ENCODE measurements at regions not wholly inside any gene's neighbourhood (a gene's known extent, or its start where the extent isn't known, plus 50 kb on each side); places are given as distances from the start of the nearest gene placed in this dataset.

DNA sequence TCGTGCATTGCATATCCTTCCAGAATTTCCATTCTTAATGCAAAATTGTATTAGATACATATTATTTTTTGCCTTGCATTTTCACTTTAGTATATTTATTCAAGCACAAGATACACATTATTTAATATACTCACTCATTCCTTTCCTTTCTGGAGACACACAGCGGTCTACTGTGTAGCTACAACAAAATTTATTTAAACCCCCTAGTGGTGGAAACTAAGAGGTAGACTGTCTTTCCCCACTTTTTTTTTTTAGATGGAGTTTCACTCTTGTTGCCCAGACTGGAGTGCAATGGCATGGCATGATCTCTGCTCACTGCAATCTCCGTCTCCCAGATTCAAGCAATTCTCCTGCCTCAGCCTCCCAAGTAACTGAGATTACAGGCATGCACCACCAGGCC lies 2040.3 kb upstream of the PCDH20 start:
- H2BK12ac ChIP-seq (ENCODE audit: insufficient read length, low read depth, low read length), result no peak overlapping the region
- H3K9me3 Mint-ChIP-seq, result no peaks in the 10 kb centered on the region
- no peaks in the 10 kb centered on the region for H3K36me3 Mint-ChIP-seq (ENCODE audit: insufficient read depth in 1 of 3, low read depth in 3 of 3)
- no peak overlapping the region for H4K5ac ChIP-seq (ENCODE audit: insufficient read length, low read depth, low read length)
- TF ChIP-seq, protein P1, sequence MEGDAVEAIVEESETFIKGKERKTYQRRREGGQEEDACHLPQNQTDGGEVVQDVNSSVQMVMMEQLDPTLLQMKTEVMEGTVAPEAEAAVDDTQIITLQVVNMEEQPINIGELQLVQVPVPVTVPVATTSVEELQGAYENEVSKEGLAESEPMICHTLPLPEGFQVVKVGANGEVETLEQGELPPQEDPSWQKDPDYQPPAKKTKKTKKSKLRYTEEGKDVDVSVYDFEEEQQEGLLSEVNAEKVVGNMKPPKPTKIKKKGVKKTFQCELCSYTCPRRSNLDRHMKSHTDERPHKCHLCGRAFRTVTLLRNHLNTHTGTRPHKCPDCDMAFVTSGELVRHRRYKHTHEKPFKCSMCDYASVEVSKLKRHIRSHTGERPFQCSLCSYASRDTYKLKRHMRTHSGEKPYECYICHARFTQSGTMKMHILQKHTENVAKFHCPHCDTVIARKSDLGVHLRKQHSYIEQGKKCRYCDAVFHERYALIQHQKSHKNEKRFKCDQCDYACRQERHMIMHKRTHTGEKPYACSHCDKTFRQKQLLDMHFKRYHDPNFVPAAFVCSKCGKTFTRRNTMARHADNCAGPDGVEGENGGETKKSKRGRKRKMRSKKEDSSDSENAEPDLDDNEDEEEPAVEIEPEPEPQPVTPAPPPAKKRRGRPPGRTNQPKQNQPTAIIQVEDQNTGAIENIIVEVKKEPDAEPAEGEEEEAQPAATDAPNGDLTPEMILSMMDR (conservative IDR thresholded peaks at IDR 0.05), result peak; percentile 66
- no peaks in the 10 kb centered on the region for H3K27me3 ChIP-seq (ENCODE audit: insufficient read depth, low read length)
- H4K20me1 ChIP-seq (ENCODE audit: control insufficient read depth, insufficient read depth, insufficient read length), result no peaks in the 10 kb centered on the region
- H2BK120ac ChIP-seq (ENCODE audit: low read depth, low read length, poor library complexity, severe bottlenecking), result no peak overlapping the region
- H2AFZ ChIP-seq (ENCODE audit: low read length), result no peak overlapping the region
- H3K14ac ChIP-seq (ENCODE audit: insufficient read depth, low read length), result no peak overlapping the region
- H3K4me1 ChIP-seq (ENCODE audit: insufficient read depth, low read length), result no peaks in the 10 kb centered on the region
- H3K56ac ChIP-seq (ENCODE audit: insufficient read length, low read depth, low read length), result no peak overlapping the region
- H3K9me3 ChIP-seq (ENCODE audit: control insufficient read depth, low read depth, low read length), result no peaks in the 10 kb centered on the region
- no peak overlapping the region for H4K91ac ChIP-seq (ENCODE audit: insufficient read length, low read depth, low read length)
- no peak overlapping the region for H3K4me2 ChIP-seq (ENCODE audit: insufficient read depth, insufficient read length, low read length)
- no peak overlapping the region for H2BK5ac ChIP-seq (ENCODE audit: insufficient read length, low read length)
- H3K9ac ChIP-seq (ENCODE audit: extremely low read depth, insufficient read length, low read length), result no peak overlapping the region
- H3K4ac ChIP-seq (ENCODE audit: low read depth, low read length), result no peak overlapping the region
- no peak overlapping the region for H3K27ac Mint-ChIP-seq
- DNase-seq, result no peak
- no peak overlapping the region for H3K18ac ChIP-seq (ENCODE audit: insufficient read length, low read depth, low read length)
- H3K27me3 Mint-ChIP-seq (ENCODE audit: low read depth), result no peaks in the 10 kb centered on the region
- H4K8ac ChIP-seq (replicated peaks; ENCODE audit: insufficient read length, low read depth, low read length), result no peak overlapping the region
- no peaks in the 10 kb centered on the region for H3K23me2 ChIP-seq (ENCODE audit: insufficient read length, low read depth, low read length, poor library complexity, severe bottlenecking)
- no peak overlapping the region for H2BK20ac ChIP-seq (ENCODE audit: low read depth, low read length, poor library complexity, severe bottlenecking)
- no peak overlapping the region for H3K4me3 Mint-ChIP-seq
- no peaks in the 10 kb centered on the region for H3K79me2 ChIP-seq (ENCODE audit: insufficient read depth, low read length)
- no peak overlapping the region for H3T11ph ChIP-seq (ENCODE audit: low read length)
- no peak overlapping the region for H3K23ac ChIP-seq (ENCODE audit: insufficient read length, low read depth, low read length)
- no peak overlapping the region for H2AK5ac ChIP-seq (ENCODE audit: insufficient read length, low read length)
- no peak overlapping the region for H3K27ac ChIP-seq (ENCODE audit: insufficient read length, low read depth, low read length)
- WGBS (ENCODE audit: extremely low coverage, insufficient read length, low lambda C conversion rate), result no CpG with 5 or more reads among the region's 3 CpGs
- H2BK15ac ChIP-seq (ENCODE audit: low read depth, low read length), result no peak overlapping the region
- no peaks in the 10 kb centered on the region for H3K79me1 ChIP-seq (ENCODE audit: insufficient read depth, low read depth, low read length, poor library complexity, severe bottlenecking)
- H3K4me1 Mint-ChIP-seq, result no peaks in the 10 kb centered on the region
